Panc1 (cell line): ENCODE measurements at regions not wholly inside any gene's neighbourhood (a gene's known extent, or its start where the extent isn't known, plus 50 kb on each side); places are given as distances from the start of the nearest gene placed in this dataset.
"Not testable (repeated sequence)": the region's sequence is repeated elsewhere in the genome, so short reads cannot be mapped to it uniquely, and the experiment has no call there.

Experiments used
- CTCF ChIP-seq: fragments of 450-650 bp; IDR thresholded peaks from 2 replicates; pipeline ENCODE4 v1.5.1; 2017; ENCODE audit warnings: mild to moderate bottlenecking
- POLR2AphosphoS5 ChIP-seq: IDR thresholded peaks from 2 replicates; pipeline ENCODE4 v1.6.1; 2012; ENCODE audit warnings: mild to moderate bottlenecking, low read depth, low read length, moderate library complexity

GRCh38 chr1:184195722-184196121 is 144.2 kb downstream of the TSEN15 start:
- not testable (repeated sequence) for TF ChIP-seq POLR2AphosphoS5, CTCF
